ENCODE measurements at regions not wholly inside any gene's neighbourhood (a gene's known extent, or its start where the extent isn't known, plus 50 kb on each side); places are given as distances from the start of the nearest gene placed in this dataset.

DNA sequence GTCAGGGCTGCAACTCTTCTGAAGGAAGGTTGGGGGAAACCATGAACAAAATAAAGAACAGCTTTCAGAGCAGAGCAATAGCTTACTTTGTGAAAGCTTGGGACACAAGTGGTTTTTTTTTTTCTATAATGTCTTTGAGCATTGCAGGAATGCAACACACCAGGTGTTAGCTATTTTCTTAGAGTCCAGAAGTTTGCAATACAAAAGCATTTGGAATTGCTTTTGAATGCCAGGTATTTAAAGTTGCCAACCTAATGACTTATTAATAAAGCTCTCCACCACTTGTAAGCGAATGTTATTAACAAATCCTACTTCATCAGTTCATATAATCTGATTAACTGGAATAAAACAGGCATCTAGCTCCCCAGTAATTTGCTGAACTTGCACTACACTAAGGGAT, 172.6 kb downstream of the NUFIP1 start:
- 90% methylated on average over 1 of the region's 1 CpG for WGBS
- Histone ChIP-seq H3K4me1 (ENCODE audit: insufficient read depth) (no peaks in the 10 kb centered on the region), H3K27ac (ENCODE audit: low read depth) (no peak overlapping the region), H3K4me3 (ENCODE audit: low read depth, low read length) (no peak overlapping the region), H3K36me3 (ENCODE audit: insufficient read depth) (no peaks in the 10 kb centered on the region)
- DNase-seq (ENCODE audit: extremely low spot score), result no peak

GRCh38 chr13:44815623-44816022, 173.6 kb downstream of the NUFIP1 start:
- Histone ChIP-seq H3K36me3 (ENCODE audit: insufficient read depth) (no peaks in the 10 kb centered on the region), H3K4me1 (ENCODE audit: insufficient read depth) (no peaks in the 10 kb centered on the region), H3K4me3 (ENCODE audit: low read depth, low read length) (no peak overlapping the region), H3K27ac (ENCODE audit: low read depth) (no peak overlapping the region)
- DNase-seq (ENCODE audit: extremely low spot score), result peak; percentile 13
- WGBS, result 56% methylated on average over 5 of the region's 5 CpGs

DNA sequence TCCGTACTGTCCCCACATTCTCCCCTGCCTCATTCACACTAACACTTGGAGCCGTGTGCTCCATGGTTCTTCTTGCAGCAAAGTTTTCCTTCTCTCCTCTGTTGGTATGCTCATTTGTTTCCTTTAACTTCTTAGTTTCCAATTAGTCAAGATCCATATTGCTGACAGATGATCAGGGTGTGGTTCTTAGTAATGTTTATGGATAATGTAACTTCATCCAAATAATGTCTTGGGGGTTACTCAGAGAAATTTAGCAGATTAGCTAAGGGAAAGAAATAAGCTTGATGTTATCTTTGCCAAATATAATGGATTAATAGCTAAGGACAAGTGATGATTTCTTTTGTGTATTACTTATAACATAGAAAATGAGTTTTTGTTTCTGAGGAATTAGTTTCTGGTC, 174.4 kb downstream of the NUFIP1 start:
- no peak for DNase-seq (ENCODE audit: extremely low spot score)
- WGBS, result 86% methylated on average over 2 of the region's 2 CpGs
- H3K4me3 ChIP-seq (ENCODE audit: low read depth, low read length), result no peak overlapping the region
- no peaks in the 10 kb centered on the region for H3K36me3 ChIP-seq (ENCODE audit: insufficient read depth)
- no peaks in the 10 kb centered on the region for H3K4me1 ChIP-seq (ENCODE audit: insufficient read depth)
- H3K27ac ChIP-seq (ENCODE audit: low read depth), result no peak overlapping the region

- Histone ChIP-seq H3K4me3 (ENCODE audit: low read depth, low read length) (no peak overlapping the region), H3K4me1 (ENCODE audit: insufficient read depth) (no peaks in the 10 kb centered on the region), H3K27ac (ENCODE audit: low read depth) (no peak overlapping the region), H3K36me3 (ENCODE audit: insufficient read depth) (no peaks in the 10 kb centered on the region)
- no peak for DNase-seq (ENCODE audit: extremely low spot score)
- WGBS, result 94% methylated on average over 2 of the region's 2 CpGs
Observed at GRCh38 chr13:44814161-44814560, 175.1 kb downstream of the NUFIP1 start.

- Histone ChIP-seq H3K27ac (ENCODE audit: low read depth) (no peak overlapping the region), H3K4me1 (ENCODE audit: insufficient read depth) (no peaks in the 10 kb centered on the region), H3K36me3 (ENCODE audit: insufficient read depth) (no peaks in the 10 kb centered on the region), H3K4me3 (ENCODE audit: low read depth, low read length) (no peak overlapping the region)
- 86% methylated on average over 3 of the region's 3 CpGs for WGBS
- no peak for DNase-seq (ENCODE audit: extremely low spot score)
Observed at GRCh38 chr13:44812818-44813217, 176.5 kb downstream of the NUFIP1 start.

GRCh38 chr13:44810061-44810840, 179.0 kb downstream of the NUFIP1 start:
- H3K4me1 ChIP-seq (ENCODE audit: insufficient read depth), result no peaks in the 10 kb centered on the region
- no peak for DNase-seq (ENCODE audit: extremely low spot score)
- no peaks in the 10 kb centered on the region for H3K36me3 ChIP-seq (ENCODE audit: insufficient read depth)
- no peak overlapping the region for H3K27ac ChIP-seq (ENCODE audit: low read depth)
- WGBS, result 65% methylated on average over 5 of the region's 5 CpGs
- H3K4me3 ChIP-seq (ENCODE audit: low read depth, low read length), result no peak overlapping the region

- WGBS, result 87% methylated on average over 9 of the region's 9 CpGs
- Histone ChIP-seq H3K36me3 (ENCODE audit: insufficient read depth) (no peaks in the 10 kb centered on the region), H3K27ac (ENCODE audit: low read depth) (no peak overlapping the region), H3K4me1 (ENCODE audit: insufficient read depth) (no peaks in the 10 kb centered on the region), H3K4me3 (ENCODE audit: low read depth, low read length) (no peak overlapping the region)
- no peak for DNase-seq (ENCODE audit: extremely low spot score)
Observed at GRCh38 chr13:44809190-44809589, 180.1 kb downstream of the NUFIP1 start.

- H3K27ac ChIP-seq (ENCODE audit: low read depth), result no peak overlapping the region
- no peaks in the 10 kb centered on the region for H3K36me3 ChIP-seq (ENCODE audit: insufficient read depth)
- WGBS, result 44% methylated on average over 1 of the region's 1 CpG
- no peak for DNase-seq (ENCODE audit: extremely low spot score)
- no peak overlapping the region for H3K4me3 ChIP-seq (ENCODE audit: low read depth, low read length)
- H3K4me1 ChIP-seq (ENCODE audit: insufficient read depth), result no peaks in the 10 kb centered on the region
Observed at GRCh38 chr13:44808185-44808584, 181.1 kb downstream of the NUFIP1 start.

DNA sequence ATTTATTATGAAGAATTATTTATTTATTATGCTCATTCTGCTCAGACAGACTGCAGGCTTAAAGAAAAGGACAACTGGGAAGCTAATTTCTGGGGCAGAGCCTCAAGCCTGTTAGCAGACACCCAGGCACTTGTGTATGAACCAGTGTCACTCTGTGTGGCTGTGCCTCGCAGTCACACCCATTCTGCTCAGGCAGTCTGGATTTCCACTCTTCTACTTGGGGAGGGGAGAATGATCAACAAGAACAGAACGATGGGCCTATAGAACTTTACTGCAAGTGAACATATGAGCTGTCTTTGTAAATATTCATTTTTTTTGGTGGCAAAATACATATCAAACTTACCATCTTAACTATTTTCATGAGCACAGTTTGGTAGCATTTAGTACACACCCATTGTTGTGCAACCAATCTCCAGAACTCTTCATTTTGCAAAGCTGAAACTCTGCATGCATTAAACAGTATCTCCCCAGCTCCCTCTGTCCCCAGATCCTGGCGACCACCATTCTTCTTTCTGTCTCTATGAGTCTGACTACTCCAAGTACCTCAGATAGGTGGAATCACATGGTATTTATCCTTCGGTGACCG, 181.7 kb downstream of the NUFIP1 start:
- WGBS, result 88% methylated on average over 5 of the region's 5 CpGs
- DNase-seq (ENCODE audit: extremely low spot score), result no peak
- no peaks in the 10 kb centered on the region for H3K36me3 ChIP-seq (ENCODE audit: insufficient read depth)
- H3K27ac ChIP-seq (ENCODE audit: low read depth), result no peak overlapping the region
- H3K4me1 ChIP-seq (ENCODE audit: insufficient read depth), result no peaks in the 10 kb centered on the region
- no peak overlapping the region for H3K4me3 ChIP-seq (ENCODE audit: low read depth, low read length)

GRCh38 chr13:44806826-44807225, 182.4 kb downstream of the NUFIP1 start:
- no peak overlapping the region for H3K27ac ChIP-seq (ENCODE audit: low read depth)
- no peak overlapping the region for H3K4me3 ChIP-seq (ENCODE audit: low read depth, low read length)
- no peak for DNase-seq (ENCODE audit: extremely low spot score)
- H3K36me3 ChIP-seq (ENCODE audit: insufficient read depth), result no peaks in the 10 kb centered on the region
- 86% methylated on average over 10 of the region's 10 CpGs for WGBS
- no peaks in the 10 kb centered on the region for H3K4me1 ChIP-seq (ENCODE audit: insufficient read depth)

- H3K36me3 ChIP-seq (ENCODE audit: insufficient read depth), result no peaks in the 10 kb centered on the region
- WGBS, result 91% methylated on average over 5 of the region's 5 CpGs
- no peaks in the 10 kb centered on the region for H3K4me1 ChIP-seq (ENCODE audit: insufficient read depth)
- no peak overlapping the region for H3K4me3 ChIP-seq (ENCODE audit: low read depth, low read length)
- DNase-seq (ENCODE audit: extremely low spot score), result no peak
- no peak overlapping the region for H3K27ac ChIP-seq (ENCODE audit: low read depth)
Observed at GRCh38 chr13:44805585-44805984, 183.7 kb downstream of the NUFIP1 start.

- H3K4me1 ChIP-seq (ENCODE audit: insufficient read depth), result no peaks in the 10 kb centered on the region
- H3K36me3 ChIP-seq (ENCODE audit: insufficient read depth), result no peaks in the 10 kb centered on the region
- DNase-seq (ENCODE audit: extremely low spot score), result no peak
- H3K4me3 ChIP-seq (ENCODE audit: low read depth, low read length), result no peak overlapping the region
- H3K27ac ChIP-seq (ENCODE audit: low read depth), result no peak overlapping the region
- 84% methylated on average over 4 of the region's 4 CpGs for WGBS
Observed at GRCh38 chr13:44803390-44803789, 185.9 kb downstream of the NUFIP1 start.

DNA sequence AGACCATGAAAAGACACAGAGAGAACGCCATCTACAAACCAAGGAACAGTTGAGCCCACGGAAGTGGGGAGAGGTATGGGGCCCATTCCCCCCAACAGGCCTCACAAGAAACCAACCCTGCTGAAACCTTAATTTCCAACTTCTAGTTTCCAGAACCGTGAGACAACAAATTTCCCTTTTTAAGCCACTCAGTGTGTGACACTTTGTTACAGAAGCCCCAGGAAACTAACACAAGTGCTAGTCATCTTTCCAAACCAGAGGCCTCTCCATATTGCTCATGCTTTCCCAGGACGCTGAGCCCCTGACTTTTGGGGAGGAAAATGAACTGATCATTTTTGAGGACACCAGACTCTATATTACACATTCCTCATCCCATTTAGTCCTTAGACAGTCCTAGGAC, 186.8 kb downstream of the NUFIP1 start:
- WGBS, result 88% methylated on average over 4 of the region's 4 CpGs
- no peaks in the 10 kb centered on the region for H3K4me1 ChIP-seq (ENCODE audit: insufficient read depth)
- H3K36me3 ChIP-seq (ENCODE audit: insufficient read depth), result no peaks in the 10 kb centered on the region
- DNase-seq (ENCODE audit: extremely low spot score), result no peak
- no peak overlapping the region for H3K27ac ChIP-seq (ENCODE audit: low read depth)
- no peak overlapping the region for H3K4me3 ChIP-seq (ENCODE audit: low read depth, low read length)

GRCh38 chr13:44801990-44802389, 187.3 kb downstream of the NUFIP1 start:
- no peak overlapping the region for H3K4me3 ChIP-seq (ENCODE audit: low read depth, low read length)
- no peak overlapping the region for H3K27ac ChIP-seq (ENCODE audit: low read depth)
- WGBS, result 60% methylated on average over 4 of the region's 4 CpGs
- no peaks in the 10 kb centered on the region for H3K4me1 ChIP-seq (ENCODE audit: insufficient read depth)
- no peak for DNase-seq (ENCODE audit: extremely low spot score)
- H3K36me3 ChIP-seq (ENCODE audit: insufficient read depth), result no peaks in the 10 kb centered on the region

All from urinary bladder (tissue), 3 donors.